LNCaP clone FGC (cell line): ENCODE measurements at regions not wholly inside any gene's neighbourhood (a gene's known extent, or its start where the extent isn't known, plus 50 kb on each side); places are given as distances from the start of the nearest gene placed in this dataset.

ENCODE experiments used
- DNase-seq: peaks from one replicate; pipeline ENCODE4 v3.0.0-alpha.2; 2011; ENCODE audit warnings: low read depth
- H3K4me3 ChIP-seq: 2 replicates; pipeline ENCODE4 v1.5.1; 2011; ENCODE audit warnings: mild to moderate bottlenecking, low read depth, low read length, control low read depth
- CTCF ChIP-seq: IDR thresholded peaks from 2 replicates; pipeline ENCODE4 v1.5.1; 2012; ENCODE audit warnings: mild to moderate bottlenecking; ENCODE audit not compliant: control insufficient read depth, insufficient read depth; ENCODE audit errors: extremely low read depth

- no peak for TF ChIP-seq CTCF
- H3K4me3 ChIP-seq: no peak overlapping the region
- no peak for DNase-seq
Observed at GRCh38 chr3:152977366-152977765, 142.4 kb downstream of the P2RY1 start.

GRCh38 chr3:152978152-152978551, 143.2 kb downstream of the P2RY1 start:
- no peak for DNase-seq
- no peak overlapping the region for H3K4me3 ChIP-seq
- no peak for TF ChIP-seq CTCF

- H3K4me3 ChIP-seq: no peak overlapping the region
- TF ChIP-seq CTCF: no peak
- DNase-seq: no peak
Observed at GRCh38 chr3:152997526-152997925, 162.6 kb downstream of the P2RY1 start.

- H3K4me3 ChIP-seq: no peak overlapping the region
- no peak for TF ChIP-seq CTCF
- no peak for DNase-seq
Observed at GRCh38 chr3:152998591-152998990, 163.4 kb upstream of the RAP2B start.

- no peak for DNase-seq
- no peak overlapping the region for H3K4me3 ChIP-seq
- no peak for TF ChIP-seq CTCF
Observed at GRCh38 chr3:153000325-153000724, 161.7 kb upstream of the RAP2B start.

GRCh38 chr3:153001210-153002078, 160.6 kb upstream of the RAP2B start:
- no peak for DNase-seq
- H3K4me3 ChIP-seq: no peak overlapping the region
- TF ChIP-seq CTCF: no peak

- DNase-seq: no peak
- H3K4me3 ChIP-seq: no peak overlapping the region
- TF ChIP-seq CTCF: no peak
Observed at GRCh38 chr3:153003441-153003840, 158.6 kb upstream of the RAP2B start.
